GM12873 (cell line): ENCODE measurements at regions not wholly inside any gene's neighbourhood (a gene's known extent, or its start where the extent isn't known, plus 50 kb on each side); places are given as distances from the start of the nearest gene placed in this dataset.

Source experiments
- CTCF ChIP-seq: IDR thresholded peaks from 2 replicates; pipeline ENCODE4 v1.5.1; 2012; ENCODE audit warnings: low read depth, mild to moderate bottlenecking, moderate library complexity, low read length, control low read depth; ENCODE audit not compliant: insufficient read depth; ENCODE audit errors: missing control alignments

GRCh38 chr3:124599779-124600693, 130.2 kb upstream of the UMPS start:
- no peak for TF ChIP-seq CTCF

GRCh38 chr3:124600765-124601164, 129.5 kb upstream of the UMPS start:
- no peak for TF ChIP-seq CTCF

GRCh38 chr3:124601190-124601589, 129.1 kb upstream of the UMPS start:
- no peak for TF ChIP-seq CTCF

- TF ChIP-seq CTCF: no peak
Measured at GRCh38 chr3:124602980-124603627, 127.1 kb upstream of the UMPS start.

- TF ChIP-seq CTCF: no peak
Measured at GRCh38 chr3:124605781-124606579, 124.3 kb upstream of the UMPS start.

- TF ChIP-seq CTCF: no peak
Measured at GRCh38 chr3:124607163-124607562, 123.1 kb upstream of the UMPS start.

GRCh38 chr3:124609402-124609801, 120.8 kb upstream of the UMPS start:
- no peak for TF ChIP-seq CTCF
